HepG2 (cell line): ENCODE measurements at regions not wholly inside any gene's neighbourhood (a gene's known extent, or its start where the extent isn't known, plus 50 kb on each side); places are given as distances from the start of the nearest gene placed in this dataset.

Experiments used
- ATAC-seq: fragments of 200-7000 bp; cut with Tn5 transposase; 3 replicates; pipeline ENCODE4 v1.9.1; 2020; ENCODE audit warnings: mild to moderate bottlenecking, moderate library complexity
- BruUV-seq: library from RNA; stranded (reverse); fragments of 400-500 nt; replicated peaks from 2 replicates; lab custom pipeline; 2021; lab: Mats Ljungman, UMichigan
- CTCF ChIA-PET: fragments of 300-600 bp; formaldehyde crosslinking; extraction: SDS; loops from one replicate; lab custom pipeline; 2021; ENCODE audit warnings: low total read pairs, inconsistent platforms, low intra/inter-chr PET ratio; lab: Yijun Ruan, JAX
- POLR2A ChIA-PET: fragments of 350-600 bp; sonication (Branson Sonifier 250); formaldehyde crosslinking; loops from one replicate; lab custom pipeline; 2020; ENCODE audit warnings: antibody characterized with exemption, inconsistent platforms; lab: Yijun Ruan, JAX
- DNase-seq: peaks from one replicate; pipeline ENCODE4 v3.0.0-alpha.2; 2015; ENCODE audit warnings: low spot score
- FAIRE-seq: peaks from 3 replicates; lab custom pipeline; 2011; peaks lifted over from hg19 to GRCh38; lab: Jason Lieb, UNC
- H2AFZ ChIP-seq: one replicate; pipeline ENCODE4 v1.6.1; 2011; ENCODE audit warnings: low read length, inconsistent platforms
- H3K27ac ChIP-seq: fragments of 300-600 bp; 3 replicates; pipeline ENCODE4 v1.8.0; 2011; ENCODE audit warnings: mixed run types, mild to moderate bottlenecking, mixed read lengths, low read length, inconsistent platforms; ENCODE audit not compliant: insufficient read depth; ENCODE audit errors: extremely low read length
- H3K27me3 ChIP-seq, 2 experiments: fragments of 200-600 bp in 1 of 2; 2 replicates in 1 of 2; 3 replicates in 1 of 2; pipeline versions ENCODE4 v1.6.0 to v1.8.0; 2011; ENCODE audit warnings: low read length in 2 of 2, mild to moderate bottlenecking in 2 of 2, moderate library complexity in 2 of 2, inconsistent platforms in 1 of 2; ENCODE audit not compliant: insufficient read depth in 2 of 2, control insufficient read depth in 1 of 2
- H3K36me3 ChIP-seq, 2 experiments: fragments of 200-600 bp in 1 of 2; replicated peaks in 1 of 2; 2 replicates in 1 of 2; 3 replicates in 1 of 2; pipeline versions ENCODE4 v1.5.1 to v1.8.0; 2011; ENCODE audit warnings: low read length in 2 of 2, inconsistent platforms in 1 of 2; ENCODE audit not compliant: insufficient read depth in 2 of 2, control insufficient read depth in 1 of 2
- H3K4me1 ChIP-seq: 2 replicates; pipeline ENCODE4 v1.5.1; 2012; ENCODE audit warnings: low read length, inconsistent platforms; ENCODE audit not compliant: insufficient read depth
- H3K4me2 ChIP-seq: 2 replicates; pipeline ENCODE4 v1.6.0; 2011; ENCODE audit warnings: low read depth, low read length, inconsistent platforms
- H3K4me3 ChIP-seq, 3 experiments: fragments of 200-600 bp in 1 of 3; sonication (generic), shearing (Covaris generic) in 1 of 3; replicated peaks in 1 of 3; 2 replicates each; pipeline ENCODE4 v1.5.1; 2011 to 2016; ENCODE audit warnings: low read length in 3 of 3, inconsistent platforms in 2 of 3, low read depth in 2 of 3, mild to moderate bottlenecking in 2 of 3, control low read depth in 1 of 3, mixed read lengths in 1 of 3; ENCODE audit not compliant: insufficient read depth in 1 of 3
- H3K79me2 ChIP-seq: one replicate; pipeline ENCODE4 v1.6.1; 2011; ENCODE audit warnings: low read length, inconsistent platforms; ENCODE audit not compliant: insufficient read depth
- H3K9ac ChIP-seq: 2 replicates; pipeline ENCODE4 v1.6.0; 2011; ENCODE audit warnings: mild to moderate bottlenecking, low read depth, low read length, inconsistent platforms; ENCODE audit not compliant: insufficient read depth
- H3K9me3 ChIP-seq: 2 replicates; pipeline ENCODE4 v1.5.1; 2012; ENCODE audit warnings: mild to moderate bottlenecking, low read length
- H4K20me1 ChIP-seq: 2 replicates; pipeline ENCODE4 v1.6.0; 2011; ENCODE audit warnings: inconsistent platforms, mild to moderate bottlenecking, low read length, moderate library complexity; ENCODE audit not compliant: insufficient read depth
- CEBPB ChIP-seq: IDR thresholded peaks from 2 replicates; pipeline ENCODE4 v1.6.1; 2011; ENCODE audit warnings: low read depth, low read length, improper control_type of control experiment, borderline replicate concordance
- PATZ1 ChIP-seq: sonication (generic); formaldehyde crosslinking; IDR thresholded peaks from 2 replicates; pipeline ENCODE4 v1.4.0; 2020; ENCODE audit warnings: missing genetic modification reagents
- ZBTB34 ChIP-seq: sonication (generic); formaldehyde crosslinking; IDR thresholded peaks from 2 replicates; pipeline ENCODE4 v1.8.0; 2022; ENCODE audit warnings: mild to moderate bottlenecking, missing genetic modification reagents
- ZNF790 ChIP-seq: sonication (generic); formaldehyde crosslinking; IDR thresholded peaks from 2 replicates; pipeline ENCODE4 v1.8.0; 2022; ENCODE audit warnings: missing genetic modification reagents, mild to moderate bottlenecking, borderline replicate concordance
- WGBS: methylation state at CpG from one replicate; pipeline ENCODE4 v1.1.6; 2017; ENCODE audit warnings: low lambda C conversion rate; 5-methylcytosine and 5-hydroxymethylcytosine counted together
- in situ Hi-C: cut with HindIII; loops from 2 replicates; pipeline ENCODE4 v1.10.0; 2017; ENCODE audit warnings: low pct_unique_long_range_greater_than_20kb; ENCODE audit not compliant: extremely low pct_ligation_motif_present
- intact Hi-C: fragments of 100-400 bp; cut with micrococcal nuclease; formaldehyde crosslinking; loops from one replicate; pipeline ENCODE4 v1.10.0; 2022; ENCODE audit not compliant: unreplicated experiment

GRCh38 chr11:128407962-128408361, 179.4 kb downstream of the ETS1 start:
- H3K27ac ChIP-seq: no peak overlapping the region

More at GRCh38 chr11:128407962-128408361, 179.4 kb downstream of the ETS1 start:
- in situ Hi-C loops: no loop called here
- DNase-seq: no peak
- no peak overlapping the region for H3K4me3 ChIP-seq
- TF ChIP-seq CEBPB (peak; percentile 51; the same call in 1 of the 2 replicates), PATZ1 (CRISPR knock-in tag) (no peak), ZNF790 (CRISPR knock-in tag) (no peak), ZBTB34 (CRISPR knock-in tag) (no peak)
- TF ChIP-seq, all 625 proteins: peak for 1
- no TSS peak for BruUV-seq
- no peak for FAIRE-seq
- 0% methylated on average over 1 of the region's 1 CpG for WGBS
- Histone ChIP-seq H3K36me3 (no peaks in the 10 kb centered on the region), H3K4me2 (no peak overlapping the region), H4K20me1 (no peaks in the 10 kb centered on the region), H2AFZ (no peak overlapping the region), H3K79me2 (no peaks in the 10 kb centered on the region), H3K27me3 (peaks cover 0 to 2% of the 10 kb centered on the region in 2 experiments; a peak in 1 of 5 replicates), H3K9me3 (no peaks in the 10 kb centered on the region), H3K4me1 (peaks cover 12% of the 10 kb centered on the region; the same call in 1 of the 2 replicates), H3K9ac (no peak overlapping the region)
- no peak for ATAC-seq
- POLR2A ChIA-PET: no interaction called here
- CTCF ChIA-PET: no interaction called here
- intact Hi-C loops: no loop called here
